KBM-7 (cell line): ENCODE measurements at regions not wholly inside any gene's neighbourhood (a gene's known extent, or its start where the extent isn't known, plus 50 kb on each side); places are given as distances from the start of the nearest gene placed in this dataset.

Source experiments
- DNase-seq: peaks from one replicate; pipeline ENCODE4 v3.0.0-alpha.2; 2015
- in situ Hi-C: fragments of 300-500 bp; cut with MboI; formaldehyde crosslinking; loops from 2 replicates; pipeline ENCODE4 v1.14.3; 2020; ENCODE audit warnings: low sequenced_read_pairs, low pct_unique_long_range_greater_than_20kb, mixed read lengths

- in situ Hi-C loops, result no loop called here
- DNase-seq, result no peak
Measured at GRCh38 chr12:19882346-19882745, 443.1 kb downstream of the AEBP2 start.

DNA sequence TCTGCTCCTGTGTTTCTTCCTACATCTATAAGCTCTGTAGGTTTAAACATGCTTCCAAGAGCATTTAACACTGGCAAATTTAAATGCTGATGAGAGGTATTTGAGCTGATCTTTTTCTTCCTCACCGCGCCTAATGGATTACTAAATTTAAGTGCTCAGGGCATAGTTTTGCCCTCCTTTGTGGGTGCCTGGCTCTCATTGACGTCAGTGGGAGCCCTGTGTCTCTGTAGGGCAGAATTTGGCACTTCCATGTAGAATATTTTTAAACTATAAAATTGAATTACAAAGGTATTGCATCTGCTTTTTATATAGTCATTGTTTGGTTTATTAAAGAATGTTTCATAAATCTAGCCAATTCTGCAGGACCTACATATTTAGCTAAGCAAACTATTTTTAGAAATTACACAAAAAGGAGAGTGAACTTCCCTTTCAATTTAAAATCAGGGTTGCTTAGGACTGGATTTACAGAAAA is 444.8 kb downstream of the AEBP2 start:
- in situ Hi-C loops, result no loop called here

DNA sequence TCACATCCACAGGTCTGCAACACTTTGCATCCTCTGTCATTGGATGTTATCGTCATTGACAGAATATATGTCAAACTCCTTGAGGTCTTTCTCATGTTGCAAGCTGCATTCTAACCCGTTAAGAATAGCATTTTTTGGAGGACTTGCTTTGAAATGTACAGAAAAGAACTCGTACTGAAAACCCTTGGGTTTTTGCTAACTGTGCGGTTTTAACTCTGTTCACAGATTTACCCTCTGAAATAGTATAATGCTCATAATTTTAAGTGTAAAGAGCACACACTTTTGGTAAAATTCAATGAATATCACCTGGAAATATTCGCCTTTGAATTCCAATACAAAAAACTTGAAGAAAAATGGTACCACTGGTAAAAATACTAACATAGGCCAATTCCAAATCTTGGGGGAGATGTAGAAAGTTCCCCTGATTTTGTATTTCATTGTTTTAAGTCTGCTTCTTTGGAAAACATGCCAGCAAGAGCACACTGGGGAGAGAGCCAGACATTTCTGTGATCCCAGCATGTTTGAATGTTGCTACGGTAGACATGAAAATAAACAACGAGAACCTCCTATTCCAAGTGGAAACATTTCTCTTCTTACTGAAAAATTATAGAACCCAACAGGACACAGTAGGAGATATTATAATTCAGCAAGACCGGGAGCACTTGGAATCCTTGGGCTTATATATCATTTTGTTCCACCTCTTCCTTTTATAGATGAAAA is 446.0 kb downstream of the AEBP2 start:
- DNase-seq, result no peak
- in situ Hi-C loops, result no loop called here

More for the DNA sequence above, 444.8 kb downstream of the AEBP2 start:
- no peak for DNase-seq

- in situ Hi-C loops, result no loop called here
- no peak for DNase-seq
Measured at GRCh38 chr12:19886065-19886464, 446.8 kb downstream of the AEBP2 start.

DNA sequence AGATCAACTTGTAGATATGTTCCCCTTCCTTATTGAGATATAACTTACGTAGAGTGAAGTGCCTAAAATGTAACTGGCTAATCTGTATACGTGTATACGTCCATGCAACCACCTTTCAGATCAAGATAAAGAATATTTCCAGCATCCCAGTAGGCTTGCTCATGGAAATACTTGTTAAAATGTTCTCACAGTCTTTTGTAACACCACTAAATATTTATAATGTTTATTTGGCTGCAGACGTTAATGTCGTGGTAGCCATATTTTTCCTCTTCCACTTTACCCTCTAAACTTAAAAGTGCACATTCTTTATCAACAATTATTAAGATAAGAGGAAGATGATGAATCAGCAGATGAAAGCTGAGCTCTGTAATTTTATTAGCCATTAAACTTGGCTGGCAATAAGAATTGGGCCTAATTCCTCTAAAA is 447.4 kb downstream of the AEBP2 start:
- in situ Hi-C loops, result no loop called here
- DNase-seq, result no peak

DNA sequence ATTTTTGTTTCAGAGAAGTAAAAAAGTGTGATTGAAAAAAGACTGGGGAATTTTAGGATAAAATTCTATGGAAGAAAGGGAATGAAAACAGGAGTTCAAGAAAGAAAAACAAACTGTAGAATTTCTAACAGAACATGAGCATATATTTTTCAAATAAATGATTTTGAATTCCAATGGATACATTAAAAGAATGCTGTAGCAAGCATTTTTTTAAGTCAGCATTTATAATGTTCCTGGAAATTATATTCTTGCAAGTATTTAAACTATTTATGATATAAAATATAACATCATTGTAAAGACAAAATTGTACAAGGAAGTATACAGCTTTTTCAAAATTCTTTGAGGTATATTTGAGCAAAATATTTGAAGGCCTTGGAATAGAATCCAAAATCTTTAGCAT is 450.7 kb downstream of the AEBP2 start:
- in situ Hi-C loops, result no loop called here
- DNase-seq, result no peak

DNA sequence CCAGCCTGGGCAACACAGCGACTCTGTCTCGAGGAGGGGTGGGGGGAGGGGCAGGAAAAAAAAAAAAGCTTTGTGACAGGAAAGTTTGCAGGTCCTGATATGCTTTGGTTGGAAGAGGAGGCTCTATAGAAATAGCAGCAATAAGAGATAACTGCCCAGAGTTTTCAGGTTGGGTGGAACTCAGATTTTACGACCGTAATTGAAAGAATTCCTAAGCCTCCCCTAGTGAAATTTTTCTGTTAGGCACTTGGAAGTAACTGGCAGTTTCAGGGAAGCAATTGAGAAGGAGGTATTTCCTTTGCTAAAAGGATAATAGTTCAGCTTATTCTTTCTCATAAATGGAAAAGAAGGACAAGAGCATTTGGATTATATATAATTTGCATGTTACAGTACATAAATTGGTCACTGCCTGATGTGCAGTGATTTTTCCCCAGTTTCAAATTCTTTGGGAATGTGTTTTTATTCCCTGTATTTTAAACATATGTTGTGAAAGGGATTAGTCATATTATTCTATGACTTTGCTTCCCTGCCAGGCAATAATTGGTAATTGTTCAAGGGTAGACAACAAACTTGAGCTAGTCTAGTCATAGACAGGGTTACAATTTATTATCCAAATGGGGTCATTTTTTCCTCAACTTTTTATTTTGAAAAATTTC is 452.8 kb downstream of the AEBP2 start:
- no peak for DNase-seq
- in situ Hi-C loops, result no loop called here

GRCh38 chr12:19893514-19893913 is 454.2 kb downstream of the AEBP2 start:
- peak; percentile 11 for DNase-seq
- in situ Hi-C loops, result no loop called here

- in situ Hi-C loops, result no loop called here
Measured at GRCh38 chr12:19894050-19894449, 454.8 kb downstream of the AEBP2 start.

GRCh38 chr12:19894803-19895202 is 455.5 kb downstream of the AEBP2 start:
- no peak for DNase-seq
- in situ Hi-C loops, result no loop called here

More at GRCh38 chr12:19894050-19894449, 454.8 kb downstream of the AEBP2 start:
- DNase-seq, result peak; percentile 24

DNA sequence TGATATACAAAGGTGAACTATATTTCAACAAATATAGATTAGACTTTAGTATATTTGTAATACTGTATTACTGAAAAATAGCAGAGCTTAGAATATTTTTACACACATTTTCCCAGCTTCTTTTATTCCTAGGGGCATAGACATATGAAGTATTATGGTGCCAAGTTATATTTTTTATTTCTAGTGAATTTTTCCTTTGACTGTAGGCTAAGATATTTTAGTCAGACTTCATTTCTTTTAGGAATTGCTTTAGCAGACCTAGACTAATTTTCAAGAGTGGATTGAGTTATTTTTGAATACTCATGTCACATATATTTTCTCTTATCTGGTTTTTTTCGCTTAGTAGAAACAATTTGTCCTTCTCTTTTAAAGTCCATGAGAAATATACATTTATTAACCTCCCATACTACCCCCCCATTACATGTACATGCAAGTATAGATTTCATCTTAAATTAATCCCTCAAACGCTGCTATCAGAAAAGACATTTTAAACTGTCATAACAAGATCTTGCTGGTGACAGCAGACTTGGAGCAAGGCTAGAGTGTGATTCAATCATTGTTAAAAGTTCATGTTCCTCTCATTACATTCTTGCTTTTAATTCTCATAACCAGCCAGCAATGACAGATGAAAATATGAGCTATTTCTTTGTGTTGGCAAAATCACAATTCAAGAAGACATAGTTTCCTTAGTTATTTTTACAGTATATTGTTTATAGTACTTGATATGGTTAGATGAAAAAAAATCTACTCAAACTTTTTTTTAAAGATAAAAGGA is 456.1 kb downstream of the AEBP2 start:
- DNase-seq, result no peak
- in situ Hi-C loops, result no loop called here

DNA sequence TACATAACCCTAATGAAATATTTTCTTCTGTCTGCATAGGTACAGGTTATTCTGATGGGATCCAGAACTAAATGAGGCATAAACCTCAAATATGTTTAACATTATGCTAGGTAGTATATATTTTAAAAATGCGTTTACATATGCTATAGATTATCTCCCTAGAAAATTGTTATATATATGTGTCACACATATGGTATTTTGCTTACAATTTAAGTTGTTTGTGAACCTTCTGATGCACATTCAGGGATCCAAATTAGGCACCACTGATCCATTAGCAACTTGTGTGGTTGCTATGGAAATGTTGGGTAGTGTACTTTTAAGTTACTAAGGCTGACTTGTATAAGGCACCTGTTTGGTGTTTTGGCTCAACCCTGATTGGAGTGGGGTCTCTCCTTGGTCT is 456.7 kb downstream of the AEBP2 start:
- in situ Hi-C loops, result no loop called here
- no peak for DNase-seq

DNA sequence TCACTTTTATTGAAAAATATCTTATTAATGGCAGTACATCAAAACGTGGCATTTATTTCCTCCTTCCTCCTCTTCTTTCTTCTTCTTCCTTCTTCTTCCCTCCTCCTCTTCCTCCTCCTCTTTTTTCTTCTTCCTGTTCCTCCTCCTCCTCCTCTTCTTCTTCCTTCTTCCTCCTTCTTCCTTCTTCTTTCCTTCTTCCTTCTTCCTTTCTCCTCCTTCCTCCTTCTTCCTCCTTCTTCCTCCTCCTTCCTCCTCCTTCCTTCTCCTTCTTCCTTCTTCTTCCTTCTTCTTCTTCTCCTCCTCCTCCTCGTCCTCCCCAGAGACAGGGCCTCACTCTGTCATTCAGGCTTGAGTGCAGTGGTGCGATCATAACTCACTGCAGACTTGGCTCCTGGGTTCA is 457.2 kb downstream of the AEBP2 start:
- in situ Hi-C loops, result no loop called here
- DNase-seq, result no peak

DNA sequence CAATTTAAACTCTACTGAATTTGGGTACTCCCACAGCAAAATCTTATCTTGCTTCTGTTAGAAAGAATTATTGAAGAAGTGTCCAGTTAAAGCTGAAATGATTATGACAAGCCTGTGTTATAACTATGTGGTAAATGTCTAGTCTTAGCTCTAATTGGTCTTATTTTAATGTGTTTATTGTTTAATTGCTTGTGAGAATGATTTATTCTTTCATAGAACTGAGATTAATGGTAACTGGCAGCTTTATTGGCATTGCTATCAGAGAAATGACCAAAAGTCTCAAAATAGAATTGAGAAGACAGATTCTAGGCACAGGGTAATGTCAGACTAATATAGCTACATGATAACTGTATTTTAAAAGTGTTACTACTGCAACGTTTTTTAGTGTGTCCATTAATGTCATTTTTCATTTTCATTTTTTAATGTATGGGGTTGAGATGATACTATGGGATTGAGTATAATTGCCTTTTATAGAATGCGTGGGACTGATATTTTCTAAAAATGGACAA is 458.7 kb downstream of the AEBP2 start:
- DNase-seq, result no peak
- in situ Hi-C loops, result no loop called here

DNA sequence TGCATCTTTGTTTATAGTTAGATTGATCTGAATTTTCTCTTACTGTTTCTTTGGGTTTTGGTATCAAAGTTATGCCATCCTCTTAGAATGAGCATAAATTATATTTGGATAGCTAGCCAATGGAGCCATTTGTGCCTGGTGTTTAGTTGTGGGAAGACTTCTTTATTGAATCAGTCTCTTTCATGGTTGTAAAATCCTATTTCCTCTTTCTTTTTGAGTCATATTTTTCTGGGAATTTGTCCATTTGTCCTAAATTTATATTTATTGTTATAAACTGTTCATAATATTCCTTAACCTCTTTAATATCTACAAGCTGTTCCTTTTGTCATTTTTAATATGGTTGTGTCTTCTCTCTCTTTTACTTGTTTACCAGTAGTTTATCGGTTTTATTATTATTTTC is 462.5 kb downstream of the AEBP2 start:
- in situ Hi-C loops, result no loop called here
- no peak for DNase-seq

- no peak for DNase-seq
- in situ Hi-C loops, result no loop called here
Measured at GRCh38 chr12:19904819-19905218, 463.5 kb upstream of the PDE3A start.

DNA sequence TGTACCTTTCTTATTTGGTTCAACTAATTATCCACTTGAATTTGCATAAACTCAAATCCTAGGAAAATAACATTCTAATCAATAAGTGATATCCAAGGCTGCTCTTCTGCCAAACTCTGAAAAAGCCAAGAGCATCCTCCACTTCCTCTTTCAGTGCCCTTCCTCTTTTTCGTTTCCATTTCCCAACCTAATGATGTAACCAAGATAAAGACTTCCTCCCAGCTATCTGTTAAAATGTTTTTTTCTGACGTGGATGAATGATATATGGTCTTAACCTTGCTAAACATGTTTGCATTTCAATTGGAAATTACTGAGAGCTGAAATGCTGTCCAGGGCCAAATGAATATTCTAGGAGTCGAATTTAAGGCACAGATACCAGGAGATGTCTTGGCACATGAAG is 459.5 kb upstream of the PDE3A start:
- peak; percentile 89 for DNase-seq
- in situ Hi-C loops, result no loop called here

DNA sequence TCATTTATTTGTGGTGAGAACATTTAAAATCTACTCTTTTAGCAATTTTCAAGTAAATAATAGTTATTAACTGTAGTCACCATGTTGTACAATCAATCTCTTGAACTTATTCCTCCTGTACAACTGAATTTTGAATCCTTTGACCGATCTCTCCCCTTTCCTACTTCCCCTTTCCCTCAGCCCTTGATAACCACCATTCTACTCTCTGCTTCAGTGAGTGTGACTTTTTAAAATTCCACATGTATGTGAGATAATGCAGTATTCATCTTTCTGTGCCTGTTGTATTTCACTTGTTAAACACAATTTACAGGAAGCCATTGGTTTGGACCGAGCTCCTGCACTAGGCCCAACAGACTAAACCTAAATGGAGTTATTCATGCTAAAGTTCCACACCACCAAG is 458.9 kb upstream of the PDE3A start:
- DNase-seq, result peak; percentile 73
- in situ Hi-C loops, result no loop called here

DNA sequence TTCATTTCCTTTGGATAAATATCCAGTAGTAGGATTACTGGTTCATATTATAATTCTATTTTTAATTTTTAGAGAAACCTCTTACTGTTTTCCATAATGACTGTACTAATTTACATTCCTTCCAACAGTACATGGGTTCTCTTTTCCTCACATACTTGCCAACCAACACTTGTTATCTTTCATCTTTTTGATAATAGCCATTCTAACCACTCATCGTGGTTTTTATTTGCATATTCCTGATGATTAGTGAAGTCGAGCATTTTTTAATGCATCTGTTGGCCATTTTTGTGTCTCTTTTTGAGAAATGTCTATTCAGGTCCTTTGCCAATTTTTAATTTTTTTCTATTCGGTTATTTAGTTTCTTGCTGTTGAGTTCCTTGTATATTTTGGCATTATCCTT is 457.7 kb upstream of the PDE3A start:
- in situ Hi-C loops, result no loop called here
- no peak for DNase-seq

- in situ Hi-C loops, result no loop called here
- DNase-seq, result no peak
Measured at GRCh38 chr12:19912991-19913390, 455.3 kb upstream of the PDE3A start.
